ENCODE measurements at regions not wholly inside any gene's neighbourhood (a gene's known extent, or its start where the extent isn't known, plus 50 kb on each side); places are given as distances from the start of the nearest gene placed in this dataset.
"Not testable (repeated sequence)": the region's sequence is repeated elsewhere in the genome, so short reads cannot be mapped to it uniquely, and the experiment has no call there.

- DNase-seq = no peak
These were observed 1588.0 kb downstream of the GRIK2 start for GRCh38 chr6:102981490-102982015.

GRCh38 chr6:102980951-102981350, 1587.4 kb downstream of the GRIK2 start:
- DNase-seq = no peak

GRCh38 chr6:102961902-102962301, 1568.4 kb downstream of the GRIK2 start:
- no peak for DNase-seq

GRCh38 chr6:102950967-102951366, 1557.5 kb downstream of the GRIK2 start:
- no peak for DNase-seq

GRCh38 chr6:102944475-102944874, 1551.0 kb downstream of the GRIK2 start:
- no peak for DNase-seq

- DNase-seq = no peak
These were observed 1548.7 kb downstream of the GRIK2 start for GRCh38 chr6:102942206-102942605.

- DNase-seq = no peak
These were observed 1543.5 kb downstream of the GRIK2 start for GRCh38 chr6:102936959-102937358.

GRCh38 chr6:102928109-102928508, 1534.6 kb downstream of the GRIK2 start:
- no peak for DNase-seq

GRCh38 chr6:102918161-102918560, 1524.7 kb downstream of the GRIK2 start:
- no peak for DNase-seq

GRCh38 chr6:102911571-102911970, 1518.1 kb downstream of the GRIK2 start:
- DNase-seq = no peak

- not testable (repeated sequence) for DNase-seq
These were observed 1517.2 kb downstream of the GRIK2 start for GRCh38 chr6:102910701-102911139.

- no peak for DNase-seq
These were observed 1513.7 kb downstream of the GRIK2 start for GRCh38 chr6:102907181-102907580.

- DNase-seq = no peak
These were observed 1509.0 kb downstream of the GRIK2 start for GRCh38 chr6:102902471-102902870.

- no peak for DNase-seq
These were observed 1502.2 kb downstream of the GRIK2 start for GRCh38 chr6:102895683-102896082.

- DNase-seq = no peak
These were observed 1491.7 kb downstream of the GRIK2 start for GRCh38 chr6:102885165-102885564.

- no peak for DNase-seq
These were observed 1459.9 kb downstream of the GRIK2 start for GRCh38 chr6:102853249-102853955.

GRCh38 chr6:102848796-102849195, 1455.3 kb downstream of the GRIK2 start:
- no peak for DNase-seq

GRCh38 chr6:102848210-102848609, 1454.7 kb downstream of the GRIK2 start:
- DNase-seq = no peak

- DNase-seq = no peak
These were observed 1447.6 kb downstream of the GRIK2 start for GRCh38 chr6:102841060-102841459.

GRCh38 chr6:102832021-102832420, 1438.5 kb downstream of the GRIK2 start:
- no peak for DNase-seq

GRCh38 chr6:102820098-102820497, 1426.6 kb downstream of the GRIK2 start:
- DNase-seq = no peak

GRCh38 chr6:102815207-102815606, 1421.7 kb downstream of the GRIK2 start:
- DNase-seq = no peak

- DNase-seq = no peak
These were observed 1420.2 kb downstream of the GRIK2 start for GRCh38 chr6:102813489-102814275.

GRCh38 chr6:102812242-102812641, 1418.7 kb downstream of the GRIK2 start:
- no peak for DNase-seq

Data from activated CD4-positive, CD25-positive, alpha-beta regulatory T cell (primary cell).